Central memory CD4-positive, alpha-beta T cell (primary cell): ENCODE measurements at regions not wholly inside any gene's neighbourhood (a gene's known extent, or its start where the extent isn't known, plus 50 kb on each side); places are given as distances from the start of the nearest gene placed in this dataset.
"Not testable (repeated sequence)": the region's sequence is repeated elsewhere in the genome, so short reads cannot be mapped to it uniquely, and the experiment has no call there.

ENCODE experiments used
- DNase-seq: peaks from one replicate; pipeline ENCODE4 v3.0.0; 2022

GRCh38 chr7:142461437-142461836 is 203.6 kb upstream of the PRSS58 start:
- DNase-seq: no peak

- DNase-seq: no peak
Observed at GRCh38 chr7:142460402-142461117, 202.7 kb upstream of the PRSS58 start.

GRCh38 chr7:142459551-142459963 is 201.7 kb upstream of the PRSS58 start:
- peak; percentile 28 for DNase-seq

GRCh38 chr7:142457146-142457703 is 199.4 kb upstream of the PRSS58 start:
- DNase-seq: no peak

GRCh38 chr7:142455392-142455791 is 197.5 kb upstream of the PRSS58 start:
- DNase-seq: no peak

- DNase-seq: peak; percentile 43
Observed at GRCh38 chr7:142454862-142455261, 197.0 kb upstream of the PRSS58 start.

GRCh38 chr7:142452791-142453190 is 194.9 kb upstream of the PRSS58 start:
- no peak for DNase-seq

GRCh38 chr7:142451817-142452216 is 194.0 kb upstream of the PRSS58 start:
- no peak for DNase-seq

- DNase-seq: no peak
Observed at GRCh38 chr7:142451296-142451695, 193.4 kb upstream of the PRSS58 start.

GRCh38 chr7:142450695-142451094 is 192.8 kb upstream of the PRSS58 start:
- no peak for DNase-seq

GRCh38 chr7:142450206-142450605 is 192.3 kb upstream of the PRSS58 start:
- no peak for DNase-seq

- not testable (repeated sequence) for DNase-seq
Observed at GRCh38 chr7:142448857-142449256, 191.0 kb upstream of the PRSS58 start.

GRCh38 chr7:142447762-142448161 is 189.9 kb upstream of the PRSS58 start:
- no peak for DNase-seq

GRCh38 chr7:142445019-142445686 is 187.3 kb upstream of the PRSS58 start:
- DNase-seq: peak; percentile 24

- DNase-seq: no peak
Observed at GRCh38 chr7:142443216-142444010, 185.6 kb upstream of the PRSS58 start.

- DNase-seq: no peak
Observed at GRCh38 chr7:142442396-142442795, 184.5 kb upstream of the PRSS58 start.

GRCh38 chr7:142440906-142441411 is 183.1 kb upstream of the PRSS58 start:
- peak; percentile 28 for DNase-seq

GRCh38 chr7:142440219-142440905 is 182.5 kb upstream of the PRSS58 start:
- DNase-seq: no peak

- DNase-seq: no peak
Observed at GRCh38 chr7:142439739-142440138, 181.9 kb upstream of the PRSS58 start.

- no peak for DNase-seq
Observed at GRCh38 chr7:142438923-142439515, 181.2 kb upstream of the PRSS58 start.

GRCh38 chr7:142438235-142438922 is 180.5 kb upstream of the PRSS58 start:
- peak; percentile 20 for DNase-seq
